SK-N-SH treated with all-trans-retinoic acid at 6 μM for 48 hours (cell line): ENCODE measurements at regions not wholly inside any gene's neighbourhood (a gene's known extent, or its start where the extent isn't known, plus 50 kb on each side); places are given as distances from the start of the nearest gene placed in this dataset.
A peak's percentile ranks its signal among the peaks of the same experiment; 100 is the strongest.
"Not testable (repeated sequence)": the region's sequence is repeated elsewhere in the genome, so short reads cannot be mapped to it uniquely, and the experiment has no call there.

Source experiments
- ATAC-seq: fragments of 200-7000 bp; cut with Tn5 transposase; 3 replicates; pipeline ENCODE4 v1.9.1; 2020; ENCODE audit warnings: mild to moderate bottlenecking, moderate library complexity
- ARNTL ChIP-seq: fragments of 450-650 bp; formaldehyde crosslinking; IDR thresholded peaks from 2 replicates; pipeline ENCODE4 v1.5.0; 2020; ENCODE audit warnings: low read depth, mild to moderate bottlenecking, moderate library complexity, borderline replicate concordance
- BACH2 ChIP-seq: fragments of 250-450 bp; sonication (Bioruptor Pico); IDR thresholded peaks from 2 replicates; pipeline ENCODE4 v1.9.0; 2021; ENCODE audit warnings: mild to moderate bottlenecking, borderline replicate concordance
- CREB5 ChIP-seq: fragments of 250-450 bp; sonication (Bioruptor Pico); IDR thresholded peaks from 2 replicates; pipeline ENCODE4 v1.5.1; 2020; ENCODE audit warnings: low read depth, mild to moderate bottlenecking, moderate library complexity
- CSRNP3 ChIP-seq: fragments of 250-450 bp; sonication (Bioruptor Pico); IDR thresholded peaks from 2 replicates; pipeline ENCODE4 v1.5.1; 2021; ENCODE audit warnings: mild to moderate bottlenecking, moderate library complexity
- ESRRG ChIP-seq: fragments of 250-450 bp; sonication (Bioruptor Pico); IDR thresholded peaks from 2 replicates; pipeline ENCODE4 v1.6.1; 2021; ENCODE audit warnings: mild to moderate bottlenecking
- ISL1 ChIP-seq: fragments of 250-450 bp; sonication (Bioruptor Pico); IDR thresholded peaks from 2 replicates; pipeline ENCODE4 v2.1.2; 2022; ENCODE audit warnings: mild to moderate bottlenecking, moderate library complexity
- OSR1 ChIP-seq: fragments of 250-450 bp; sonication (Bioruptor Pico); IDR thresholded peaks from 2 replicates; pipeline ENCODE4 v1.8.0; 2022; ENCODE audit warnings: moderate library complexity, mild to moderate bottlenecking, inconsistent platforms
- PATZ1 ChIP-seq: fragments of 250-450 bp; sonication (Bioruptor Pico); IDR thresholded peaks from 2 replicates; pipeline ENCODE4 v1.8.0; 2020; ENCODE audit warnings: mild to moderate bottlenecking, moderate library complexity, borderline replicate concordance
- PPARA ChIP-seq: fragments of 250-450 bp; sonication (Bioruptor Pico); IDR thresholded peaks from 2 replicates; pipeline ENCODE4 v1.5.0; 2020; ENCODE audit warnings: mild to moderate bottlenecking, borderline replicate concordance
- RARB ChIP-seq: fragments of 250-450 bp; sonication (Bioruptor Pico); IDR thresholded peaks from 2 replicates; pipeline ENCODE4 v1.8.0; 2021; ENCODE audit warnings: mild to moderate bottlenecking, moderate library complexity
- SNAI2 ChIP-seq: fragments of 250-450 bp; sonication (Bioruptor Pico); IDR thresholded peaks from 2 replicates; pipeline ENCODE4 v1.5.0; 2020; ENCODE audit warnings: mild to moderate bottlenecking, moderate library complexity
- TCF4 ChIP-seq: fragments of 250-450 bp; sonication (Bioruptor Pico); IDR thresholded peaks from 2 replicates; pipeline ENCODE4 v1.8.0; 2021; ENCODE audit warnings: mild to moderate bottlenecking, moderate library complexity, borderline replicate concordance
- TOX ChIP-seq: fragments of 250-450 bp; sonication (Bioruptor Pico); IDR thresholded peaks from 2 replicates; pipeline ENCODE4 v1.8.0; 2021; ENCODE audit warnings: mild to moderate bottlenecking, moderate library complexity, borderline replicate concordance
- TSHZ2 ChIP-seq: fragments of 250-450 bp; sonication (Bioruptor Pico); IDR thresholded peaks from 2 replicates; pipeline ENCODE4 v1.5.0; 2020; ENCODE audit warnings: mild to moderate bottlenecking, moderate library complexity
- ZC3H10 ChIP-seq: fragments of 250-450 bp; sonication (Bioruptor Pico); IDR thresholded peaks from 2 replicates; pipeline ENCODE4 v1.5.1; 2021; ENCODE audit warnings: mild to moderate bottlenecking, moderate library complexity
- ZFP3 ChIP-seq: fragments of 250-450 bp; sonication (Bioruptor Pico); IDR thresholded peaks from 2 replicates; pipeline ENCODE4 v1.5.0; 2020; ENCODE audit warnings: mild to moderate bottlenecking, moderate library complexity
- ZFP30 ChIP-seq: fragments of 450-650 bp; formaldehyde crosslinking; IDR thresholded peaks from 2 replicates; pipeline ENCODE4 v1.5.0; 2022; ENCODE audit warnings: mild to moderate bottlenecking, moderate library complexity
- ZNF565 ChIP-seq: fragments of 450-650 bp; formaldehyde crosslinking; conservative IDR thresholded peaks from 2 replicates; pipeline ENCODE4 v1.5.0; 2020; ENCODE audit warnings: low read depth, mild to moderate bottlenecking, moderate library complexity
- ZNF70 ChIP-seq: fragments of 450-650 bp; formaldehyde crosslinking; IDR thresholded peaks from 2 replicates; pipeline ENCODE4 v1.5.0; 2020; ENCODE audit warnings: mild to moderate bottlenecking, moderate library complexity
- ZNF8 ChIP-seq: fragments of 450-650 bp; formaldehyde crosslinking; IDR thresholded peaks from 2 replicates; pipeline ENCODE4 v1.5.0; 2020; ENCODE audit warnings: mild to moderate bottlenecking, moderate library complexity

GRCh38 chr18:67386032-67386431 is 130.5 kb downstream of the DSEL start:
- peak; percentile 61 for ATAC-seq
- TF ChIP-seq SNAI2 (CRISPR knock-in tag) (no peak), ISL1 (CRISPR knock-in tag) (no peak), BACH2 (CRISPR knock-in tag) (no peak), RARB (CRISPR knock-in tag) (no peak), ZNF565 (CRISPR knock-in tag) (no peak), ARNTL (CRISPR knock-in tag) (no peak)

- peak; percentile 34; the same call in 2 of the 3 replicates for ATAC-seq
- TF ChIP-seq BACH2 (CRISPR knock-in tag) = no peak
- TF ChIP-seq CSRNP3 (CRISPR knock-in tag) = no peak
- no peak for TF ChIP-seq ZFP3 (CRISPR knock-in tag)
- TF ChIP-seq ESRRG (CRISPR knock-in tag) = no peak
- TF ChIP-seq ZNF8 (CRISPR knock-in tag) = no peak
- no peak for TF ChIP-seq ZC3H10 (CRISPR knock-in tag)
- TF ChIP-seq RARB (CRISPR knock-in tag) = no peak
- no peak for TF ChIP-seq CREB5
- no peak for TF ChIP-seq TSHZ2 (CRISPR knock-in tag)
- TF ChIP-seq SNAI2 (CRISPR knock-in tag) = no peak
Measured at GRCh38 chr18:67385455-67385854, 131.1 kb downstream of the DSEL start.

- ATAC-seq = not testable (repeated sequence)
Measured at GRCh38 chr18:67384057-67384456, 132.5 kb downstream of the DSEL start.

- TF ChIP-seq PATZ1 (no peak), ZFP3 (CRISPR knock-in tag) (no peak), BACH2 (CRISPR knock-in tag) (no peak), ZNF565 (CRISPR knock-in tag) (no peak), OSR1 (CRISPR knock-in tag) (no peak), ARNTL (CRISPR knock-in tag) (no peak), ESRRG (CRISPR knock-in tag) (no peak), ZC3H10 (CRISPR knock-in tag) (no peak), ISL1 (CRISPR knock-in tag) (no peak), ZFP30 (CRISPR knock-in tag) (no peak), TCF4 (CRISPR knock-in tag) (no peak), ZNF70 (CRISPR knock-in tag) (no peak), RARB (CRISPR knock-in tag) (no peak)
- TF ChIP-seq, all 23 proteins: peak for 0
- no peak for ATAC-seq
Measured at GRCh38 chr18:67381608-67382150, 134.8 kb downstream of the DSEL start.

- ATAC-seq = no peak
- no peak for TF ChIP-seq ZFP30 (CRISPR knock-in tag)
- TF ChIP-seq ARNTL (CRISPR knock-in tag) = no peak
- TF ChIP-seq CSRNP3 (CRISPR knock-in tag) = no peak
- no peak for TF ChIP-seq ZNF8 (CRISPR knock-in tag)
- no peak for TF ChIP-seq TCF4 (CRISPR knock-in tag)
- no peak for TF ChIP-seq TOX (CRISPR knock-in tag)
- TF ChIP-seq RARB (CRISPR knock-in tag) = no peak
- no peak for TF ChIP-seq ZFP3 (CRISPR knock-in tag)
- TF ChIP-seq ESRRG (CRISPR knock-in tag) = no peak
- TF ChIP-seq PPARA = no peak
- TF ChIP-seq BACH2 (CRISPR knock-in tag) = no peak
- TF ChIP-seq PATZ1 = no peak
- no peak for TF ChIP-seq ZNF70 (CRISPR knock-in tag)
- TF ChIP-seq ZC3H10 (CRISPR knock-in tag) = no peak
Measured at GRCh38 chr18:67380867-67381266, 135.7 kb downstream of the DSEL start.
